ENCODE measurements at regions not wholly inside any gene's neighbourhood (a gene's known extent, or its start where the extent isn't known, plus 50 kb on each side); places are given as distances from the start of the nearest gene placed in this dataset.

DNA sequence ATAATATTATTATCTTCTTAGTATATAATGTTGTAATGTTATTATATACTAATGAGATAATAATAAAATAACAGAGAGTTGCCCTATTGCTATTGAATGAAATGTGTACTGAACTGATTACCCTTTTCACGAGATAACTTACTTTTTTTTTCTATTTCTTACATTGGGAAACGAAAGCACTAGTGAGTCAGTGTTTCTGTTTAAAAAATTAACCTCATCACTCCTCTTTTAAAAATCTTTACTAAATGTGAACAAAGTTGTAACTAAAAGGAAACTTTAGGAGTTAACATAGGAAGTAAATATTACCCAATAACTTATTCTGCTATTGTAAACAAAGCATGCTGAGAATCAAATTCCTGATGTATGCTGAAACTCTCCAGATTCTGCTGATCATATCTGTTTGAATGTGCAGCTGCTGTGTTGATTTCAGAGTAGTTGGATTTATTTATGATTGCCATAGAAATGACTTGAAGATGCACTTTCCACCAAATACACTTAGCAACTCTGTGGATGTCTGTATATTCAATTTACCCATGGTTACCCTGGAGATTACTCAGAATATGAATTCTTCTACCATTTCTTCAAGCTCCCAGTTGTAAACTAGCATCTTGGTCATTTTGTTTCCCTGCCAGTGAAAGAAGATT is 523.4 kb downstream of the TENT5A start:
- H3K9me3 Mint-ChIP-seq: no peaks in the 10 kb centered on the region
- no peak overlapping the region for H3K27ac Mint-ChIP-seq
- no peak for DNase-seq
- no peaks in the 10 kb centered on the region for H3K4me1 Mint-ChIP-seq (ENCODE audit: low read depth)
- H3K36me3 Mint-ChIP-seq (ENCODE audit: low read depth): no peaks in the 10 kb centered on the region
- intact Hi-C loops (cut with micrococcal nuclease): no loop called here
- no peak overlapping the region for H3K4me3 Mint-ChIP-seq
- CTCF ChIA-PET: no interaction called here
- no peaks in the 10 kb centered on the region for H3K27me3 Mint-ChIP-seq (ENCODE audit: low read depth)

DNA sequence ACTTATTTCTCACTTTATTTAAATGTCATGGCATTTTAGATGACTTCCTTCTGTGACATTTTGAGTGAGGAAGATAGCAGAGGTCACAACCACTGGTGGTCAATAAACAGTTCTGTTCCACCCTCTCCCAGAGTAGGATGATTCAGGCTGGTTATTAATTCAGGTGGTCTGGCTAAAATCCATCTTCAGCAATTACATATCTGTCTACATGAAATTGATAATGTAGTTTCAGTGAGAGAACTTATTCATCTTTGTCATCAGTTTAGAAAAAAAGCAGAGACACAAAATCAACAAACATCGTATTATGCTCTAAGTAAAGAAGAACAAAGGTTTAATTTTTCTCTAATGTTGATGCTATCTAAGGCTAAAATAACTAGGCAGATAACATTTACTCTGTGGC is 525.5 kb downstream of the TENT5A start:
- Mint-ChIP-seq H3K9me3 (no peaks in the 10 kb centered on the region), H3K27me3 (ENCODE audit: low read depth) (no peaks in the 10 kb centered on the region), H3K27ac (no peak overlapping the region), H3K4me1 (ENCODE audit: low read depth) (no peaks in the 10 kb centered on the region), H3K4me3 (no peak overlapping the region), H3K36me3 (ENCODE audit: low read depth) (no peaks in the 10 kb centered on the region)
- no peak for DNase-seq
- CTCF ChIA-PET: no interaction called here
- intact Hi-C loops (cut with micrococcal nuclease): no loop called here

DNA sequence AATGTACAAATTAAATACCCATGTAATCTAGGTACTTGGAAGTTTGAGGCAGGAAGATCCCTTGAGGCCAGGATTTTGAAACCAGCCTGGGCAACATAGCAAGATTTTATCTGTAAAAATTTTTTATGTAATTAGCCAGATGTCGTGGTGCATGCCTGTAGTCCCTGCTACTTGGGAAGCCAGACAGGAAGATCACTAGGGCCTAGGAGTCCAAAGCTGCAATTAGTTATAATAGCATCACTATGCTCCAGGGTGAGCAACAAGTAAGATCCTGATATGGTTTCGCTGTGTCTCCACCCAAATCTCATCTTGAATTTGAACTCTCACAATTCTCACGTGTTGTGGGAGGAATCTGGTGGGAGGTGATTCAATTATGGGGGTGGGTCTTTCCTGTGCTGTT is 535.8 kb downstream of the TENT5A start:
- CTCF ChIA-PET: no interaction called here

GRCh38 chr6:81215092-81215432 is 537.4 kb downstream of the TENT5A start:
- Mint-ChIP-seq H3K27ac (no peak overlapping the region), H3K4me1 (ENCODE audit: low read depth) (no peaks in the 10 kb centered on the region), H3K27me3 (ENCODE audit: low read depth) (no peaks in the 10 kb centered on the region), H3K4me3 (no peak overlapping the region), H3K36me3 (ENCODE audit: low read depth) (no peaks in the 10 kb centered on the region), H3K9me3 (peaks cover 12% of the 10 kb centered on the region)
- DNase-seq: no peak
- CTCF ChIA-PET: no interaction called here
- intact Hi-C loops (cut with micrococcal nuclease): no loop called here

More for the DNA sequence above, 535.8 kb downstream of the TENT5A start:
- no peaks in the 10 kb centered on the region for H3K4me1 Mint-ChIP-seq (ENCODE audit: low read depth)
- no peak for DNase-seq
- no peak overlapping the region for H3K27ac Mint-ChIP-seq
- H3K36me3 Mint-ChIP-seq (ENCODE audit: low read depth): no peaks in the 10 kb centered on the region
- H3K4me3 Mint-ChIP-seq: no peak overlapping the region
- intact Hi-C loops (cut with micrococcal nuclease): no loop called here
- H3K27me3 Mint-ChIP-seq (ENCODE audit: low read depth): no peaks in the 10 kb centered on the region
- peaks cover 8% of the 10 kb centered on the region for H3K9me3 Mint-ChIP-seq

- no peaks in the 10 kb centered on the region for H3K36me3 Mint-ChIP-seq (ENCODE audit: low read depth)
- H3K4me3 Mint-ChIP-seq: no peak overlapping the region
- H3K27me3 Mint-ChIP-seq (ENCODE audit: low read depth): no peaks in the 10 kb centered on the region
- DNase-seq: no peak
- no peak overlapping the region for H3K27ac Mint-ChIP-seq
- H3K4me1 Mint-ChIP-seq (ENCODE audit: low read depth): no peaks in the 10 kb centered on the region
- H3K9me3 Mint-ChIP-seq: peaks cover 12% of the 10 kb centered on the region
- intact Hi-C loops (cut with micrococcal nuclease): no loop called here
- CTCF ChIA-PET: no interaction called here
These were observed 537.9 kb downstream of the TENT5A start for GRCh38 chr6:81214414-81215091.

DNA sequence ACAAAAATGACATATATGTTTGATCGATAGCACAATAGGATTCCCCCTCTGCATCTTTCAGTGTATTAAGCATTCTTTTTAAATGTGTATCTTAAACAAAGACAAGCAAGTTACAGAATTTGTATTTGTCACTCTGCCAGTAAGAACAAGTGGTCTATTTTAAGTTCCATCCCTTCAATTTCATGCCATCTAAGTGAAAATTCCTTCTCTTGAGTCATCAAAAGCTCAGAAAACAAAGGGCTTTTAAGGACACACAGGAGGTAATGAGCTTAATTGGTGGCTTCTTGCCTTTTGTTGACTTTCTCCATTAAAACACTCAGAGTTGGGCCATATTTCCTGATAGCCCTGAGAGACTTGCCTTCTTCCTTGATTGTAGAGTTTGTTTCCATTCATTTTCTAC is 547.8 kb downstream of the TENT5A start:
- no peak overlapping the region for H3K27ac Mint-ChIP-seq
- no peak for DNase-seq
- CTCF ChIA-PET: no interaction called here
- H3K4me1 Mint-ChIP-seq (ENCODE audit: low read depth): no peaks in the 10 kb centered on the region
- intact Hi-C loops (cut with micrococcal nuclease): no loop called here
- no peaks in the 10 kb centered on the region for H3K36me3 Mint-ChIP-seq (ENCODE audit: low read depth)
- H3K4me3 Mint-ChIP-seq: no peak overlapping the region
- no peaks in the 10 kb centered on the region for H3K9me3 Mint-ChIP-seq
- no peaks in the 10 kb centered on the region for H3K27me3 Mint-ChIP-seq (ENCODE audit: low read depth)

DNA sequence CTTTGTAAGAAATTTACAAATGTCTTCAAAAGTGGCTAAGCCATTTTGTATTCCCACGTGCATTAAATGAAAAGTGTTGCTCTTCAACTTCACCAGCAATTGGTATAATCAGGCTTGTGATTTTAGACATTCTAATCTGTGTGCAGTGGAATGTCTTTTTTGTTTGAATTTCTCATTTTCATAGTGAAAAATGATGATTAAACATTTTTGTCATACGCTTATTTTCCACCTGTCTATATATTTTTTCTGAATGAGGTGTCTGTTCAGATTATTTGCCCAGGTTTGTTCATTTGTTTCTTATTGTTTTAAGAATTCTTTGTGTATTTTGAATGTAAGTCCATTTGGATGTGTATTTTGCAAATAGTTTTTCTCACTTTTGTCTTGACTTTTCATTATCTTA is 558.1 kb downstream of the TENT5A start:
- Mint-ChIP-seq H3K4me3 (no peak overlapping the region), H3K27ac (no peak overlapping the region), H3K9me3 (peaks cover 3% of the 10 kb centered on the region), H3K36me3 (ENCODE audit: low read depth) (no peaks in the 10 kb centered on the region), H3K4me1 (ENCODE audit: low read depth) (no peaks in the 10 kb centered on the region), H3K27me3 (ENCODE audit: low read depth) (no peaks in the 10 kb centered on the region)
- intact Hi-C loops (cut with micrococcal nuclease): no loop called here
- CTCF ChIA-PET: no interaction called here
- DNase-seq: no peak

GRCh38 chr6:81172056-81172740 is 580.3 kb downstream of the TENT5A start:
- no peak overlapping the region for H3K4me3 Mint-ChIP-seq
- CTCF ChIA-PET: no interaction called here
- H3K4me1 Mint-ChIP-seq (ENCODE audit: low read depth): no peaks in the 10 kb centered on the region
- DNase-seq: no peak
- no peaks in the 10 kb centered on the region for H3K36me3 Mint-ChIP-seq (ENCODE audit: low read depth)
- H3K9me3 Mint-ChIP-seq: no peaks in the 10 kb centered on the region
- no peaks in the 10 kb centered on the region for H3K27me3 Mint-ChIP-seq (ENCODE audit: low read depth)
- intact Hi-C loops (cut with micrococcal nuclease): no loop called here
- H3K27ac Mint-ChIP-seq: no peak overlapping the region

DNA sequence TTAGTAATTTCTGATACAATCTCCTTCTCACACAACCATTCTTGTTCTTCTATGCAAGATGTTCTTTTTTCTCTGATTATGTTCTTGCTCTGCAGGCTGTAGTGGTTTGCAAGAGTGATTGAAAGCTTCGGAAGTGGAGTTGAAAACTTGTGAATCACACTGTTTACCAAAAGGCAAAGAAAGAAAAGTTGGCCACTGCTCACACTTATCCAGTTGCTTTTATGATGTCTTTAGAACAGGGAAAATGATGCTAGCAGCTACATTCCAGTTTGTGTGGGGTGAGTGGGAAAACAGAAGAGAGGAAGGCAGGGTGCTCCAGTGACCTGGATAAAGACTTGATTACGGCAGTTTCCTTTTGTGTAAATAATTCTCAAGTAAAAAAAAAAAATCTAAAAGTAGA is 583.3 kb downstream of the TENT5A start:
- Mint-ChIP-seq H3K9me3 (peaks cover 2% of the 10 kb centered on the region), H3K36me3 (ENCODE audit: low read depth) (no peaks in the 10 kb centered on the region), H3K4me3 (no peak overlapping the region), H3K27ac (no peak overlapping the region), H3K27me3 (ENCODE audit: low read depth) (no peaks in the 10 kb centered on the region), H3K4me1 (ENCODE audit: low read depth) (no peaks in the 10 kb centered on the region)
- CTCF ChIA-PET: no interaction called here
- DNase-seq: no peak
- intact Hi-C loops (cut with micrococcal nuclease): no loop called here

GRCh38 chr6:81166770-81167169 is 585.7 kb downstream of the TENT5A start:
- no peaks in the 10 kb centered on the region for H3K4me1 Mint-ChIP-seq (ENCODE audit: low read depth)
- no peak overlapping the region for H3K27ac Mint-ChIP-seq
- CTCF ChIA-PET: no interaction called here
- no peak for DNase-seq
- H3K4me3 Mint-ChIP-seq: no peak overlapping the region
- no peaks in the 10 kb centered on the region for H3K27me3 Mint-ChIP-seq (ENCODE audit: low read depth)
- peaks cover 2% of the 10 kb centered on the region for H3K9me3 Mint-ChIP-seq
- no peaks in the 10 kb centered on the region for H3K36me3 Mint-ChIP-seq (ENCODE audit: low read depth)
- intact Hi-C loops (cut with micrococcal nuclease): no loop called here

DNA sequence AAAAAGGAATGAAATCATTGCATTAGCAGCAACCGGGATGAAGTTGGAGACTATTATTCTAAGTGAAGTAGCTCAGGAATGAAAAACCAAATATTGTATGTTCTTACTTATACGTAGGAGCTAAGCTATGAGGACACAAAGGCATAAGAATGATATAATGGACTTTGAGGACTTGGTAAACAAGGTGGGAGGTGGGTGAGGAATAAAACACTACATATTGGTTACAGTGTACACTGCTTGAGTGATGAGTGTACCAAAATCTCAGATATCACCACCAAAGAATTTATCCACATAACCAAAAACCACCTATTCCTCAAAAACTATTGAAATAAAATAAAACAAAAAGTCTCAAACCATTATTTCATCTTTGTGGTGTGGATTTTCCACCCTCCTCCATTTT is 593.5 kb downstream of the TENT5A start:
- intact Hi-C loops (cut with micrococcal nuclease): no loop called here
- H3K27me3 Mint-ChIP-seq (ENCODE audit: low read depth): no peaks in the 10 kb centered on the region
- no peaks in the 10 kb centered on the region for H3K4me1 Mint-ChIP-seq (ENCODE audit: low read depth)
- no peak for DNase-seq
- H3K27ac Mint-ChIP-seq: no peak overlapping the region
- H3K36me3 Mint-ChIP-seq (ENCODE audit: low read depth): no peaks in the 10 kb centered on the region
- peaks cover 2% of the 10 kb centered on the region for H3K9me3 Mint-ChIP-seq
- CTCF ChIA-PET: no interaction called here
- H3K4me3 Mint-ChIP-seq: no peak overlapping the region

GRCh38 chr6:81148751-81149150 is 603.7 kb downstream of the TENT5A start:
- DNase-seq: no peak
- Mint-ChIP-seq H3K4me1 (ENCODE audit: low read depth) (no peaks in the 10 kb centered on the region), H3K27ac (no peak overlapping the region), H3K36me3 (ENCODE audit: low read depth) (no peaks in the 10 kb centered on the region), H3K27me3 (ENCODE audit: low read depth) (no peaks in the 10 kb centered on the region), H3K4me3 (no peak overlapping the region), H3K9me3 (peaks cover 8% of the 10 kb centered on the region)
- intact Hi-C loops (cut with micrococcal nuclease): no loop called here
- CTCF ChIA-PET: no interaction called here

DNA sequence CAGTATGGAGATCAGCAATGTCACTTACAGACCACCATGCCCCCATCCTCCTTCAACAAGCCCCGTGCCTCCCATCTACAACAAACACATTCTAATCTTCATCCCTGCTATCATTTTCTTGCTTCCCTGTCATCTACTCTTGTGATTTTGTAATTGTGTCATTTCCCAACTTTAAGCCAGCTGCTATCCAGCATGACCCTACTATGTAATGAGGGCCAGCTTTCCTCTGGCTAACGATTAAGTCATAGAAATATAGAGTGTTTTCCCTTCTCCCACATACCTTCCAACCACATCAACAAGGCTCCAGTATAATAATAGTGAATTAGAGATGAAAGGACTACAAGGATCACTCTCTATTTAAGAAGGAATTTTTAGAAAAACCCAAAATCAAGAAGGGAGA is 607.0 kb downstream of the TENT5A start:
- Mint-ChIP-seq H3K4me3 (no peak overlapping the region), H3K27me3 (ENCODE audit: low read depth) (no peaks in the 10 kb centered on the region), H3K4me1 (ENCODE audit: low read depth) (no peaks in the 10 kb centered on the region), H3K27ac (no peak overlapping the region), H3K9me3 (no peaks in the 10 kb centered on the region), H3K36me3 (ENCODE audit: low read depth) (no peaks in the 10 kb centered on the region)
- intact Hi-C loops (cut with micrococcal nuclease): no loop called here
- DNase-seq: no peak
- CTCF ChIA-PET: no interaction called here
